Stomach (tissue), 8 donors: ENCODE measurements at regions not wholly inside any gene's neighbourhood (a gene's known extent, or its start where the extent isn't known, plus 50 kb on each side); places are given as distances from the start of the nearest gene placed in this dataset.

Experiments used
- DNase-seq, 2 donors: peaks; one replicate each; pipeline versions ENCODE4 v3.0.0 to v3.0.0-alpha.2; 2013 to 2019
- H3K27ac ChIP-seq, 5 donors: fragments of 200-600 bp in 4 of 5; sonication (generic) in 4 of 5; one replicate each; pipeline ENCODE4 v1.5.1; 2013 to 2019; ENCODE audit warnings: mild to moderate bottlenecking in 1 of 5, moderate library complexity in 1 of 5
- H3K27me3 ChIP-seq, 3 donors: fragments of 200-600 bp; sonication (generic); one replicate each; pipeline ENCODE4 v1.5.1; 2017 to 2019; ENCODE audit warnings: mixed run types in 1 of 3
- H3K36me3 ChIP-seq, 4 donors: fragments of 200-600 bp; sonication (generic); 1 replicate in 3 of 4; 2 replicates in 1 of 4; pipeline ENCODE4 v1.5.1; 2016 to 2019
- H3K4me1 ChIP-seq, 4 donors: fragments of 200-600 bp; sonication (generic); one replicate each; pipeline ENCODE4 v1.5.1; 2016 to 2019
- H3K4me3 ChIP-seq, 4 donors: fragments of 200-600 bp; sonication (generic) in 3 of 4; one replicate each; pipeline ENCODE4 v1.5.1; 2016 to 2019; ENCODE audit warnings: mild to moderate bottlenecking in 1 of 4
- H3K9me3 ChIP-seq, 4 donors: fragments of 200-600 bp; sonication (generic); one replicate each; pipeline ENCODE4 v1.5.1; 2016 to 2019
- EP300 ChIP-seq: sonication (generic); formaldehyde crosslinking; IDR thresholded peaks from one replicate; pipeline ENCODE4 v1.6.1; 2017; ENCODE audit warnings: antibody characterized with exemption
- POLR2A ChIP-seq, 4 donors: fragments of 450-650 bp; IDR thresholded peaks; one replicate each; pipeline ENCODE4 v1.6.1; 2016; ENCODE audit warnings: antibody characterized with exemption in 4 of 4, control low read depth in 2 of 4, mild to moderate bottlenecking in 1 of 4, moderate library complexity in 1 of 4
- POLR2AphosphoS5 ChIP-seq, 3 donors: sonication (generic); formaldehyde crosslinking; IDR thresholded peaks; one replicate each; pipeline ENCODE4 v1.6.1; 2016; ENCODE audit warnings: antibody characterized with exemption in 3 of 3
- WGBS, 5 donors: extraction: QIAGEN DNeasy Blood & Tissue Kit in 3 of 5; methylation state at CpG; one replicate each; pipeline versions ENCODE4 v1.1.5 to v1.1.7; 2013 to 2018; 5-methylcytosine and 5-hydroxymethylcytosine counted together
- intact Hi-C: fragments of 100-400 bp; cut with DNase I; formaldehyde crosslinking; loops from one replicate; pipeline ENCODE4 v1.15.1; 2023; ENCODE audit warnings: low total_unique reads
- TF ChIP-seq, protein P1 (sequence below), 7 experiments: fragments of 450-650 bp in 4 of 7; fragments of 200-600 bp in 3 of 7; sonication (generic) in 3 of 7; IDR thresholded peaks; one replicate each; pipeline ENCODE4 v1.5.1; 2016 to 2019; ENCODE audit warnings: antibody characterized with exemption in 7 of 7, control low read depth in 2 of 7, mild to moderate bottlenecking in 1 of 7
- donor health status: healthy with polysubstance abuse.
- donor health status: Bipolar disorder and iron deficiency.
- donor health status: healthy.

DNA sequence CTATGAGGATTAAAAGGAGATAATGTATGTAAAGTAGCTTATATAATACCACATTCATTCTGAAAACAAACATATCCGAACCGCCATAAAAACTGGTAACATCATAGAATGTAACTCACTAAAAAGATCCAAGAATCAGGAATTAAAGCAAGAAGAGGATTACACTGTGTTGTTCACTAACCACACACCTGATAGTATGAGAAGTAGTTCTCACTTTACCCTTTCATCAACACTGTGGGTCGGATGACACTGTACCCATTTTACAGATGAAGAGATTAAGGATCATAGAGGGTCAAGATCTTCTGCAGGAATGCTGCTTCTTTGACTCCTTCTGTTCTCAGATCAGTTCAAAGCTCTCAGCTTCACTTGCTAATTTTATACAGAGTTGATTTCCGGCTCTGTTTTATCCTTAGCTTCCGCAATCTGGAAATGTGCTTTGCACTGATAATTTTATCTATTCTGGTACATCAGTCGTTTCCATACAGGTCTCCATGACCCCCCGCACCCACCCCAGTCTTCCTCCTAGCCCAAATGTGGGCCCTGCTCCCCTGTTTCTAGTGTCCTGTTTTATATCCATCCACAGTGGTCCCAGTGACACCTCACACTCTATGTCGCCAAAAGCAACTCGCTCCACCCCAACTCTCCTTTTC is 288.6 kb upstream of the CCL2 start:
- 87 to 90% (median 88%) methylated on average over 9 of the region's 9 CpGs for WGBS, 5 donors
- DNase-seq: no peak
- no peak overlapping the region for H3K27ac ChIP-seq
- peaks cover 0 to 13% (median 3%) of the 10 kb centered on the region in 4 donors for H3K4me1 ChIP-seq
- H3K4me3 ChIP-seq: no peak overlapping the region
- H3K36me3 ChIP-seq: no peaks in the 10 kb centered on the region
- peaks cover 0 to 33% (median 0%) of the 10 kb centered on the region in 3 donors for H3K27me3 ChIP-seq
- intact Hi-C loops: no loop called here
- no peaks in the 10 kb centered on the region for H3K9me3 ChIP-seq
- TF ChIP-seq, protein P1, sequence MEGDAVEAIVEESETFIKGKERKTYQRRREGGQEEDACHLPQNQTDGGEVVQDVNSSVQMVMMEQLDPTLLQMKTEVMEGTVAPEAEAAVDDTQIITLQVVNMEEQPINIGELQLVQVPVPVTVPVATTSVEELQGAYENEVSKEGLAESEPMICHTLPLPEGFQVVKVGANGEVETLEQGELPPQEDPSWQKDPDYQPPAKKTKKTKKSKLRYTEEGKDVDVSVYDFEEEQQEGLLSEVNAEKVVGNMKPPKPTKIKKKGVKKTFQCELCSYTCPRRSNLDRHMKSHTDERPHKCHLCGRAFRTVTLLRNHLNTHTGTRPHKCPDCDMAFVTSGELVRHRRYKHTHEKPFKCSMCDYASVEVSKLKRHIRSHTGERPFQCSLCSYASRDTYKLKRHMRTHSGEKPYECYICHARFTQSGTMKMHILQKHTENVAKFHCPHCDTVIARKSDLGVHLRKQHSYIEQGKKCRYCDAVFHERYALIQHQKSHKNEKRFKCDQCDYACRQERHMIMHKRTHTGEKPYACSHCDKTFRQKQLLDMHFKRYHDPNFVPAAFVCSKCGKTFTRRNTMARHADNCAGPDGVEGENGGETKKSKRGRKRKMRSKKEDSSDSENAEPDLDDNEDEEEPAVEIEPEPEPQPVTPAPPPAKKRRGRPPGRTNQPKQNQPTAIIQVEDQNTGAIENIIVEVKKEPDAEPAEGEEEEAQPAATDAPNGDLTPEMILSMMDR (IDR thresholded peaks at IDR 0.05): no peak
- no peak for TF ChIP-seq POLR2A (IDR thresholded peaks at IDR 0.05)
- TF ChIP-seq EP300: no peak
- no peak for TF ChIP-seq POLR2AphosphoS5 (IDR thresholded peaks at IDR 0.05)

DNA sequence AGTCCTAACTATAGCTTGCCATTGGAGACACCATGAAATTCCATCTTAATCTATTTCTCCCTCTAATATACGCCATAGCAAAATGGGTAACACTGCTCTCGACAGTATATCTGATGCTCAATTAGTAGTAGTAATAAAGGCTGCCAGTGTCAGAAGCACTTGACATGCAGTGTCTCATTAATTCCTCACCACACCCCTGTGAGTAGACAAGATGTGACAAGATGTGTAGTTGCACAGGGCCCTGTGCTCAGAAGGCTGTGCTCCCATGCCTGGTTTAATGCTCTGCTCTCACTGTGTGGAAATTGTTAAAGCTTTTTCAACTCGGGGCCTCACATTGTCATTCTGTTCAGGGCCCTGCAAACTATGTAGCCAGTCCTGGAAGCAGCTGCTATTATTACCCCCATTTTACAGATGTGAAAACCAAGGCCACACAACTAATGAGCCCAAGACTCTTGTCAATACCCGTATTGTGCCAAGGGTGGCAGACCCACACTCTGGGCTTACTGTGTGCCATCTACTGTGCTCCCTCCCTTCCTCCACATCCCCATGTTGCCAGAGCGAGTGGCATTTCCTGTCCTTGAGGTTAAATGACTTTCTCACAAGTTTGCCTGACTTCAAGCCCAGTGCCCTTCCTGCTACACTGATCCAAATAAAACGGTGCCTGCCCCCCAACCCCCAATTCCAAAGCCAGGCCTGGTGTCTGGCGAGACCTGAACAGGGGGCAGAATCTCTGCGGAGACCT is 287.3 kb upstream of the CCL2 start:
- H3K9me3 ChIP-seq: no peaks in the 10 kb centered on the region
- 67 to 81% (median 76%) methylated on average over 8 of the region's 8 CpGs for WGBS, 5 donors
- TF ChIP-seq POLR2AphosphoS5 (IDR thresholded peaks at IDR 0.05) (no peak), POLR2A (IDR thresholded peaks at IDR 0.05) (no peak), EP300 (no peak)
- TF ChIP-seq, protein P1 (IDR thresholded peaks at IDR 0.05): no peak
- no peak overlapping the region for H3K4me3 ChIP-seq
- H3K4me1 ChIP-seq: peaks cover 0 to 20% (median 4%) of the 10 kb centered on the region in 4 donors
- no peaks in the 10 kb centered on the region for H3K36me3 ChIP-seq
- intact Hi-C loops: no loop called here
- no peak for DNase-seq
- H3K27ac ChIP-seq: no peak overlapping the region
- H3K27me3 ChIP-seq: peaks cover 0 to 27% (median 0%) of the 10 kb centered on the region in 3 donors

DNA sequence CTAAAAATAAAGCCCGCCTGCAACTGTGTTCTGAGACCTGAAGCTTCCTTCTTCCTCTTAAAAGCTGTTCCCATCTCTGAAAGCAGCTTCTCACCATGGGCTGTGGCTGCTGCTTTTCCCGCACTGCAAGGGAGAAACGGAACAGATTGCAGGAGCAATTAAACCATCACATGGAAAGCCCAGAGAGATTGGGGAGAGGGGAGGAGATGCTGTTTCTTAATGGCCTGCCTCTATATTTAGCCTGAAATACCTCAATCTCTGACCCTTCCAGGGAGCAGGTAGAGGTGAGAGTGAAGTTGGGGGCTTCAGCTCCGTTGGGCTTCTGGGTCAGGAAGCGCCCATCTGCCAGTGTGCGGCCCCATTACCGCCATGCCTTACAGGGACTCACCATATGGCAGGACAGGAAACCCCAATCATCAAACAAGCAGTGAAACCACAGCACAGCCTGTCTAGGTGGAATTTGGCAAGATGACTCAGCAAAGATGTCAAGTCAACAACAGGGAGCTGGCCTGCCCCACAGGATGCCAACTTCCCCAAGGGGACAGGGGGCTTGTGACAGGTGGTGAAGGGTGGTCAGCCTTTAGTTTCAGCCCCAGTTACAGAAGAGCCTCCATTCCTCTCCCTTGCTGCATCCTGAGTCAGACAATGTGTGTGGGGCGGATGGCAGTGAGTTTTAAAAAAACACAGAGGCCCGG is 286.6 kb upstream of the CCL2 start:
- TF ChIP-seq POLR2AphosphoS5 (IDR thresholded peaks at IDR 0.05) (peak in 1 of 3 donors; percentile 11), EP300 (no peak)
- Histone ChIP-seq H3K9me3 (no peaks in the 10 kb centered on the region), H3K4me1 (peaks cover 0 to 21% (median 9%) of the 10 kb centered on the region in 4 donors), H3K36me3 (no peaks in the 10 kb centered on the region), H3K4me3 (no peak overlapping the region), H3K27ac (no peak overlapping the region), H3K27me3 (peaks cover 0 to 27% (median 0%) of the 10 kb centered on the region in 3 donors)
- intact Hi-C loops: no loop called here
- DNase-seq: peak in 1 of 2 donors; percentile 47
- 59 to 75% (median 68%) methylated on average over 8 to 9 of the region's 9 CpGs for WGBS, 5 donors

DNA sequence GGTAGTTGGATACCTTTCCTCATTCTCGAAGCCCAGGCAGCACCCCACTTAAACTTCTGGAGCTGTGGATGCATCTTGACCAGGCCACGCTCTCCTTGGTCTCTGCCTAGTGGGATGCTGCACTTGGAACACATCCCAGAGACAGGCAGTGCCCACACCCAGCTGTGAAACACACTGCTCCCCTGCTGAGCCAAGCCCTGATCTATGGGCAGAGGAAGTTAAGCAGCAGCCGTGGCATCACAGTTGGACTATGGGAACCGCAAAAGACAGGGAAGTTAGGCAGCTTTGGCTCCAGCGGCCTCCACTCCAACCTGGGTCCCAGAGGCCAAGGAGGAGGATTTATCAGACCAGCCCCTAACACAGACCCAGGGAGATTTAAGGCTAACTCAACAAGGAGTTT is 284.8 kb upstream of the CCL2 start:
- no peak for DNase-seq
- intact Hi-C loops: no loop called here
- H3K27me3 ChIP-seq: peaks cover 0 to 27% (median 0%) of the 10 kb centered on the region in 3 donors
- no peak overlapping the region for H3K27ac ChIP-seq
- 72 to 90% (median 81%) methylated on average over 5 of the region's 5 CpGs for WGBS, 5 donors
- H3K9me3 ChIP-seq: no peaks in the 10 kb centered on the region
- no peak for TF ChIP-seq POLR2AphosphoS5 (IDR thresholded peaks at IDR 0.05)
- TF ChIP-seq, protein P1 (IDR thresholded peaks at IDR 0.05): no peak
- TF ChIP-seq EP300: no peak
- TF ChIP-seq POLR2A (IDR thresholded peaks at IDR 0.05): no peak
- no peak overlapping the region for H3K4me3 ChIP-seq
- no peaks in the 10 kb centered on the region for H3K36me3 ChIP-seq
- peaks cover 0 to 16% (median 10%) of the 10 kb centered on the region in 4 donors for H3K4me1 ChIP-seq
